HG03135 (cell line): ENCODE measurements at regions not wholly inside any gene's neighbourhood (a gene's known extent, or its start where the extent isn't known, plus 50 kb on each side); places are given as distances from the start of the nearest gene placed in this dataset.

Source experiments
- ATAC-seq: cut with Tn5 transposase; IDR thresholded peaks from one replicate; pipeline ENCODE4 v1.9.1; 2021; ENCODE audit warnings: mild to moderate bottlenecking, moderate library complexity; ENCODE audit not compliant: unreplicated experiment

DNA sequence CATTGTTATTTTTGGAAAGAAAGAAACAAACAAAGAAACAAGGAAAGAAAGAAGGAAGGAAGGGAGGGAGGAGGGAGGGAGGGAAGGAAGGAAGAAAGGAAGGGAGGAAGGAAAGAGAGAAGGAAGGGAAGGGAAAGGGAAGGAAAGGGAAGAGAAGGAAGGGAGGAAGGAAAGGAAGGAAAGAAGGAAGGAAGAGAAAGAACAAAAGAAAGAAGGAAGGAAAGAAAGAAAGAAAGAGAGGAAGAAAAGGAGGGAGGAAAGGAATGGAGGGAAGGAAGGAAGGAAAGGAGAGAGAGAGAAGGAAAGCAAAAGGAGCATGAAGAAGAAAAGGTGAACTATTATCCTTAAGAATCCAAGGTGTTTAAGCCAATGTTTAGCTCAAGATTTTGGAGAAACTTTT is 262.7 kb upstream of the STT3B start:
- no peak for ATAC-seq

DNA sequence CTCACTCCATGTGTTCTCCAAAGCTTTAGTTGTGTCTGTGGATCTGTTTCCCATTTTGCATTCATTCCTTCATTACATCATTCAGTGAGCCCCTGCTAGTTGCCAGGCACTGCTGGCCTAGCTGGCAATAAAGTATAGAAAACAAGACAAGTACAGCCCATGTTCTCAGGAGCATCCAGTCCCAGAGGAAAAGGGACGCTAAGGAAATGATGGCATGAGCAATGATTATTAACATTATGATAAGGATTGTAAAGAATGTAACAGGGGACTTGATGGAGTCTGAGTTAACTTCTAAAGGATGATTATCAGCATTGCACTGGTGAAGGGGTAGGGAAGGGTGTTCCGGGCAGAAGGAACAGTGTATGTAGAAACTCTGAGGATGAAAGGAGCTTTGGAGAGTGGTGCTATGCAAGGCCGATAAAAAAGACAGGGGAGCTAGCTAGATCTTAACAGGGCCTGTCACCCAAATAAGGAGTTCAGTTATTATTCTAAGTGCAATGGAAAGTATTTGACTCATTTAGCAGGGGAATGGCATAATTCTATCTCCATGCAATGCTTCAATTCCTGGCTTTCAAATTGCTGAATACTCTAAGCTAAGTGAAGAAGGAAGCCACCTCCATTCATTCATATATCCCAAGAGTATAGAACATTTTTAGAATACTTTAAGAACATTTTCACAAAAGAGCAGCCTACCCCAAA is 258.2 kb upstream of the STT3B start:
- ATAC-seq = no peak

DNA sequence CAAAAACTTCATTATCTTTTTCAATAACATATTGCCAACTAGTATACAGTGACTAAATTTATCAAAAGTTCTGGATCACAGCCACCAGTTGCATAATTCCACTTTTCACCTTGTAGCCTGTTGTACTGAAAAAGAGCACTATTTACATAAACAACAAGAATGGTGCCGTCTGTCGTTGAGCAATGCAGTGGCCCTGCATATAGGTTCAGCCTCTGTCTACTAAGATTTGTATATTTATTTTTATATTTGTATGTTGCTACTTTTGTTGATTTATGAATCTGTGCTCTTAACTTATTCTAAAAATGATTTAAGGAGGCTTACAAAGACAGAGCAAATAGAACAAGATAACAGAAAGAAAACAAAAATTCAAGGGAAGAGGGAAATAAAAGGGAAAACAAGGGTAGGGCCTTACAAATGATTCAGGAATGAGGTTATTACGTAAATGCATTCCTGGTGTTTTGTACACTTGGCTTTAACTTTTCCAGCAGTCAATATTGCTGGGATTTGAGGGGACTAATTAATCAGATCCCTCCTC is 257.6 kb upstream of the STT3B start:
- no peak for ATAC-seq

DNA sequence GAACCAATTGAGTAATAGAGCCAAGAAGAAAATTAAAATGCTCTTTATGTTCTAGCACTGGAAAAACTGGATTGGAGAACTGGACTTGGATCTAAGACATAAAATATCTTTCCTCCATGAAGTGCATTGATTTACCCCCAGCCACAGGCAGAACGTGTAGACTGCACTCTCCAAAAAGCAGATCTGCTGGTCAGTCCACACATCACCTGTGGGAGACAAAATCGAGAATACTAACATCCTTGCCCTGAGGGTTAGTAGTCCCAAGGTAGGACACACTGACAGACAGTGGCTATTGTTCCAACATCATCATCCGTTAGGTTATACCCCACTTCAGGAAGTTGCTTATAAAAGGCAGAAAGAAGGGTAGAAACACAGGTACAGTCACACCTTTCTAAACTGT is 257.1 kb upstream of the STT3B start:
- no peak for ATAC-seq

DNA sequence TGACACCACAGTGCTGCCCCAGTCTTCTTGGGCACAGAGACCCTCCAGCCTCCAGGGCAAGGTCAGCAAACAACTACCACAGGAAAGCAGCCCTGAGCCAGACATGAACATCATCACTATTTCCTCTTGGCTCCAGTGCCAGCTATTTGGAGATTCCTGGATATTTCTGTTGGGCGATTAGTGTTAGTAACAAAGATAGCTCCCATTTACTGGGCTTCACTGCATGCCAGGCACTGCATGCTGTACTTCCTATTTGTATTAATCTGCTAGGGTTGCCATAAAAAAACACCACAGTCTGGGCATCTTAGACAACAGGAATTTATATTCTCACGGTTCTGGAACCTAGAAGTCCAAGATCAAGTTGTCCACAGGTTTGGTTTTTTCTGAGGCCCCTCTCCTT is 255.1 kb upstream of the STT3B start:
- no peak for ATAC-seq

DNA sequence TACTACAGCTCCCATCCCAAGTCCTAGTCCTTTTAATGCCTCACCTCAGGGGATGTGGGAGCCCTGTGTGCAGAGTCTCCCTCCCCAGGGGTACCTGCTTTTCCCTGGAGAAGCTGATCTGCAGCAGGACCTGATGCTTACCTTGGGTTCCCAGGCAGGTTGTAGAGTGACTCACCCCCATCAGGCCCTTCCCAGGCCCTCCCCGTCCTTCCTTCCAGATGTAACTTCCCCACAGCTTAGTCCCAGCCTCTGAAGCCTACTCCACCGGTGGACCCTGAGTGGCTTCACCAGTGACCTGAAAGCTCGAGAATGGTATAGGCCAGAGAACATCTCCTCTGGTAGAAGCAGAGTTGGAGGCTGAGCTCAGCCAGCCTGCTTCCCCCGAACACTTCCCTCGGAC is 254.2 kb upstream of the STT3B start:
- ATAC-seq = no peak

DNA sequence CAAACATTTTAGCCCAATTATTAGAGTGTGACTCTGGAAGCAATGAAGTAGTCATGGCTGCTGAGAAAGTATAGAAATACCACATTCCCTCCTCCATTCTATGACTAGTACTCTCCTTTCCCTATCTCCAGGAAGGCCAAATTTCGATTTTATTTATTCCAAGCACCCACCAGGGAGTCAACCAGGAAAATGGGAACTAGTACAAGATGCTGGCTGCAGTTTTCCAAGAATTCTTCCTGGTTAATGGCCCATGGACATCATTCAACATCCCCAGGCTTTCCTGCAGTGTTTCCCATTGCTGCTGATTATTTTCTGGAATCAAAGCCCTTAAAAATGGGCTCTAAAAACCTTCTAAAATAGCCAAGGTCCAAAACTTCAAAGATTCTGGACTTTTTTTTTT is 247.9 kb upstream of the STT3B start:
- ATAC-seq = no peak

DNA sequence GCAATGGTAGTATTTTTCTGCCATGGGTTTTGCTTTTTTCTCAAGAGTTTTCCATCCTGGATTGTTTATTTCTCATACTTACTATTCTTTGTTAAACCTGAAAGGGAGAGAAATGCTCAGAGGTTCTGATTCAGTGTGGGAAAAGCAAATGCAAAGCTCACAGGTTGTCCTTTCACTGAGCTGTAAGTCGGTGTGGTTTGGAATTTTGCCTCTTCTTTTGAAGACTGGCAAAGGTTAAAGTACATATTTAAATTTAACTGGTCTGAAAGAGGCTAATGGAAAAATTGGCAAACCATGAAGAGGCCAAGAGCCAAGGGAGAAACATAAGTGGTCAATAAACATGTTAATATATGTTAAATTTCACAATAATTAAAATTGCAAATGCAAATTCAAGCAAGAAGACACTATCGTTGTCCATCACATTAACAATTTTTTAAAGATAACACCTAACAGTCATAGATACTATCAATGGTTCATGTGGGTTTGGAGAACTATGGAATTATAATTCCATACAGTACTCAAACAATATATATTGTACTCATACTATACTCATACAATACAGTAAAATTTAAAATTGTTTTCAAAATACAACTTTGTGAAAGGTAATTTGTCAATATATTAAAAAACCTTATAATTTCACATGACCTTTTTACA is 246.8 kb upstream of the STT3B start:
- no peak for ATAC-seq

DNA sequence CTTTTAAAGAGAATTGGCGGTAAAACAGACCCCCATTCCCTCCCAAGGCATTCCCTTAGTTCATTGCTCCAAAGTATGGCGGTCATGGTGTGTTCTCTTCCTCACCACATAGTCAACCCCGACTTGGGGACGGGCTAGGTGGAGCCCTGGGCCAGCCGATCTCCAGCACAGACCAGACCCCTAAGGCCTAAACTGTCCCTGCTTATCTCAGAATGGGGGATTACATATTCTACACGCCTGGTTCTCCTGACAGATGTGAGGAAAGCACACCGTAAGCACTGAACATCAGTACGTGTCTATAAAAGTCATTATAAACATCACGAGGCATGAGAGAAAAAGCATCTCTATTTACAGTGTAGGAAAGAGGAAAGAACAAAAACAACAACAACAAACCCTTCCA is 244.5 kb upstream of the STT3B start:
- no peak for ATAC-seq

DNA sequence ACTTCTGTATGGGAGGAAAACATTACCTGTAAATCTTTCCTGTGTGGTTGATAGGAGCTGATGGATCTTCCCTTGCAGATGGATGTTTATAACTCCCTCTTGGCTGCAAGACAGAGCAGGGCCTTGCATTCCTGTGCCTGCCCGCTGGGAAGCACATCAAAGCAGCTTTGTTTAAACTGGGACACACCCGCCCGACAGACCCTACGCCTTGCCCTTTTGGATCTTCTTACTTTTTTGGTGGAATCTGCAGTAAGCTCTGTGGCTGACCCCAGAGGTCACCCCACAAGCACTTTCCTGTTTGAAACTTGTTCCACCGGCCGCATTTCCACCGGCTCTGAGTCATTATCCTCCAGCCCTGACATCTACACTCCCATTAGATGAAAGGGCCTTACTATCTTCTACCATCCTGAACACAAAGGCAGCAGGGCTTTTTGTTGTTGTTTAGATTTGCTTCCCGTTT is 244.1 kb upstream of the STT3B start:
- ATAC-seq = no peak

DNA sequence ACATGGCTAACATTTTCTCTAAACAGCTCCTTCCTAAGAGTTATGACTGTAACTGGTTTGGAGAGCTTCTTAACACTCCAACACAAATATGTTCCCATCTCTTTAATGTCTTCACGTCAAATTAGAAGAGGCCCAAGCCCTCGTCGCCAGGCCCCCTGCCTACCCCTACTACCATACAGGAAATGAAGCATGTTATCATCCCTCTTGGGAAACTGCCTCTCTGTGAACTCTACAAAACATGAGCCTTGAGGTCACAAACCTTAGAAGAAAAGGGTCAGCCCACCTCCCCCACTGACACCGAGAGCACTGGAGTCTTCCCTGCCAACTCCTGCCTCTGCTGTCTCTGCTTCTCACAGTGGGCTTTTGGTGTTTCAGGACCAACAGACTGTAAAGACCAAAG is 243.1 kb upstream of the STT3B start:
- ATAC-seq = no peak

DNA sequence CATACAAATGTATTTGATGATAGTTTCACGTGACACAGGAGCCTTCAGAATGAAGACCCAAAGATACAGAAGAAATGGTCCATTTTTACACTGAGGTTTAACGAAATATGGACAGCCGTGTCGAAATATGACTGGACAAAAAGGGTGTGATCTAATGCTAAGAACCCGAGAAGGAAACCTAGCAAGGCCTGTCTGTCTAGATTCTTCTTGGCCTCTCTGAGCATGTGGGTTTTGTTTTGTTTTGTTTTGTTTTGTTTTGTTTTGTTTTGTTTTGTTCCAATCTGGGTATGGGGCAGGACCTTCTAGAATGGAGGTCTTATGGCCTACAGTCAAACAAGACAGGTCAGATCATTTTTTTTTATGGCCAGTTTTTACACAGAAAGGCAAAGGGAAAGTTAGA is 242.7 kb upstream of the STT3B start:
- ATAC-seq = no peak

DNA sequence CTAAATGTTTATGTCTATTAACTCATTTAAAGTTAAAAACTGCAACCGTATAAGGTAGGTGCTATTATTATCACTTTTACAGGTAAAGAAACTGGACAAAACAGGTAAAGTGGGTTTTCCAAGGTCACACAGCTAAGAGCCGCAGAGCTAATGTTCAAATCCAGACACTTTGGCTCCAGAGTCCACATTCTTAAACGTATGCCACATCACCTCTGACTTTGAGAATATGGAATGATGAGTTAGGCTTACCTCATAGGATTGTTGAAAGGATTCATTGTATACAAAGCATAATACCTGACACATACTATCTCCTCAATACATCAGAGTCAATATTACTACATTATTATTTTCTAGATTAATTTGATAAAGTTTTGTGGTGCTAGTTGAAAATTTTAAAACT is 240.9 kb upstream of the STT3B start:
- no peak for ATAC-seq

DNA sequence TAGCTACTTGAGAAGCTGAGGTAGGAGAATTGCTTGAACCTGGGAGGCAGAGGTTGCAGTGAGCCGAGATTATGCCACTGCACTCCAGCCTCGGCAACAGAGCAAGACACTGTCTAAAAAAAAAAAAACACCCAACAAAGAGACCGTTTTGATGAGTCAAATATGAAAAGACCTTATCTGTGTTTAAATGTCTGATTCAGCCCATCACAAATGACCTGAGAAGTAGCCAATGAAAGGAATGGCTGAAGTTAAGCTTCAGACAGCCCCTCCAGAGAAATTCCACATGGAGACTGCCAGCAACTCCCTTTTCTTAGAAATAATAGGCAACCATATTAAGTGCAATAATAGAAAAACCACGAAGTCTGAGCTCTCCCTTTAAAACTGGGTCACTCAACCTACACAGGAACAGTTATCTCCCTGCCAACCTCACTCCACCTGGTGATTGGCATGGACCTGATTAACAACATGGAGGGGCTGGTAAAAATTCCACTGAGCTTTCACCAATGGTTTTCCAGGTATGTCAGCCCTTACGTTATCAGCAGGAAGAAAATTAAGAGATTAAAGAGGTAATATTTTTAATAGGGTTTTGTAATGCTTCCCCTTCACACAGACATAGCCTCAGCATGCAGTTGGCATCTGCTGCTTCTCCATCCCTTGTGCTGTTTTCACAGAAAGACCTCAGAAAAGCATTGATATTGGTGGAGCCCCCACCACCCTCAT is 238.1 kb upstream of the STT3B start:
- no peak for ATAC-seq

DNA sequence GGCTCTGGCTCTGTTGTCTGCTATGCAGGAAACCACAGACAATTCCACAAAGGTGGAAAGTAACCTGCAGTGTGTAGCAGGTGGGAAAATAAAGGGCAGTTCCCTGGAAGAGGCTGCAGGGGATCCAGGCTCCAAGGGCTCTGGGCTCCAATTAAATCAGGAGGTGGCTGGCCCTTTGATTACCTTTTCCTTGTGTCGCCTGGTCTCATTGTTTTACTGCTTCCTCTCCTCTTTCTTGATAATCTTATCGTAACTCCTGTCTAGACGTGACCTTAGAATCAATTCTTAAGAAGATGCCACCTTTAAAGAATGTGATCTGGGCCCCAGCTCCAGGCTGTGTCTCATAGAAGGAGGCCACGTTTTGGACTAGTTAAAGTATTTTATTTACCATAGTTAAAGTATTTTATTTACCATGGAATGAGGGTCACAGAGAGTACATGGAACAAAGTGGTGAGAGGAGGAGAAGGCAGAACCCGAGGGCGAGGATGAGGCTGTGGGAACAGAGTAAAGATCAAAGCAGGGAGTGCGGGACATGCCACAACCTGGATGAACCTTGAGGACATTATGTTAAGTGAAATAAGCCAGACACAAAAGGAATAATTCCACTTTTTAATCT is 237.5 kb upstream of the STT3B start:
- ATAC-seq = no peak

DNA sequence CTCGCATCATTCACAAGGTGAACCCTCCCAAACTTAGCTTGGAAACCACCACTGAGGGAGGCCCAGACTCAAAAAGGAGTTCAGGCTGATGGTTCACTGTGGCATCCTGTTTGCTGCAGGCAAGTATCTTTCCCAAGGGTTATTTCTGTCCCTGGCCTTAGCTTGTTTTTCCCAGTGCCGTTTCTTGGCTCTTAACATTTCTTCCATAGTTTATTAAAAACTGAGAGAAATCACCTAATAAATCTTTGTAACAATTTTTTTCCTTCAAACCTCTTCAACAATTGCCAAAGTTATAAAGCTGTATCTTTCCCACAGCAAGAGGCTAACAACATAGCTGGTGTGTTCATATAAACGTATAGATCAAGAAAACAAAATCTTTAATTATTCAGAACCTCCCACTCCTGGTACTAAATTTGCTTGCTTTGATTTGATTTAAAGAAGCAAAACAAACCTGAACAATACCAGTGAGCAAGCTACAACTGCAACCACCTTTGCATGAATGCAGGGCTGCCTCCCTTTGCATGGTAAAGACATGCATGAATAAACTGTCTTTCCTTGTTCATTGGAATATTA is 234.9 kb upstream of the STT3B start:
- ATAC-seq = no peak

DNA sequence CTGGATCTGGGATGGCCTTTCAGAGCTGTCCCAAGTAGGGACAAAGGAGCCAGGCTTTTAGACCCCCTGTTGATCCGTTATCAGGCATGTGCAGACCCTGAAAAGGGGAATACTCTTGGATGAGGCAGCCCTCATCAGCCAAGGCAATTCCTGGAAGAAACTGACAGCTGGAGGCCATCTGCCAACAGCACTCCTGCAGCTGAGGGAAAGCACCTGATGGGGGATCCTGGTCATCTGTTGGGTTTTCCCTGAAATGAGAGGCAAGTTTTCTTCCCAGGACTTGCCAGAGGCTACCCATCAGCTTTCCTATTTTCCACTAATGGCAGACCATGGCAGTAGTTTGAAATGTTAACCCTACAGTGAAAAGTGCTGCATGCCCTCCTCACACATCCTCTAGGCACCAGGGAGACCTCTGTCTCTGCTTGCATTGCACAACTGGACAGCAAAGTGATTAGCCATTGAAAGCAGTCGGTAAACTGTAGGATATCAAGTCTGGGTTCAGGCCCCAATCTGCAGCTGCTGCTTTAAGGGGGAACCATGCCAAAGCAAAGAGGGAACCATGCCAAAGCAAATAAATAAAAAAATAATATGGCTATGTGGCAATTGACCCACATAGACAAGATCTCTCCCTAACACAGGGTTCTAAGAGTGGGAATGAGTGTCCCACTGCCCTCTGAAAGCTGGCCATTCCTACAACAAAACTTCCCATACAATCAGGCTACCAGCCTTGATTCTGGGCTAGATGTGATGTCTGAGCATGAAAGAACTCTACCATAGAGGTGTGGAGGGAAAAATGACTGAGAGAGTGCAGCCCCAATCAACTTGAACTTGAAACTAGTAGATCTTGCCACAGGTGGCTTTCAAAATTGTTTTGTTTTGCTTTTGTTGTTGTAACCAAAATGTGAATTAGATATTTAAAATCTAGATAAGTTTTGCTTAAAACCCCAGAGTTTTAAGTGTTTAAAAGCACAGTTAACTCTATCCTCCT is 232.0 kb upstream of the STT3B start:
- no peak for ATAC-seq

DNA sequence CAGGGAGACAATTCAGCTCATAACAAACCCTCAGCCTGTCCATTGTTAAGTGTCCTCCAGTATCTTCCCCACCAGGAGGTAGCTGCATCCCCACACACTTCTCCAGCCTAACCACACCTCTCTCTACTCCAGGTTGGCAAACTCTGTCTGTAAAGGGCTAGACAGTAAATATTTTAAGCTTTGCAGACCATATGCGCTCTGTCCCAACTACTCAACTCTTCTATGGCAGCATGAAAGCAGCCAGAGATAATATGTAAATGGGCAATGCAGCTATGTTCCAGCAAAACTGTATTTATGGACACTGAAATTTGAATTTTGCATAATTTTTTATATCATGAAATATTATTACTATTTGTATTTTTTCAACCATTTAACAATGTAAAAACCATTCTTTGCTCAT is 230.4 kb upstream of the STT3B start:
- ATAC-seq = no peak

DNA sequence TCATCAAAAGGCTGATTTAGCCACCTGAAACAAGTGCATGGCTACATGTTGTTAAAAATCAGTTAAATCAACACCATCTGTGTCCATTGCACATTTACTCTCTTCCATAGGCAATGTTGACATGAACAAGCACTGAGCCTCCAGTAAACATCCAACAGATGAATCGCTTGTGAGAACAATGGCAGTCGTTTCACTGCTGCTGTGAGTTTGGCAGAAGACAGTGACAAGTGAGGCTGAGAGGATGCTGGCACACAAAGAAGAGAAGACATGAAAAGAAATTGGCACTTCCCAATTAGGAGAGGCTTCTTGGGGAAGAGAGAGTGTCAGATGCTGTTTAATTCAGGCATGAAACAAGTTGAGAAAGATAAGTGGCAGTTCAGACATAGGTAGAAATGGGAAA is 227.4 kb upstream of the STT3B start:
- ATAC-seq = no peak
